C4-2B (cell line): ENCODE measurements at regions not wholly inside any gene's neighbourhood (a gene's known extent, or its start where the extent isn't known, plus 50 kb on each side); places are given as distances from the start of the nearest gene placed in this dataset.
"Not testable (repeated sequence)": the region's sequence is repeated elsewhere in the genome, so short reads cannot be mapped to it uniquely, and the experiment has no call there.

Experiments used
- CTCF ChIP-seq: fragments of 450-650 bp; conservative IDR thresholded peaks from 2 replicates; pipeline ENCODE4 v1.5.1; 2017; ENCODE audit warnings: mild to moderate bottlenecking
- ZFX ChIP-seq: fragments of 450-650 bp; IDR thresholded peaks from 2 replicates; pipeline ENCODE4 v1.6.1; 2017

GRCh38 chr3:139232341-139232740, 111.5 kb upstream of the MRPS22 start:
- not testable (repeated sequence) for TF ChIP-seq CTCF, ZFX
